CD4-positive, CD25-positive, alpha-beta regulatory T cell (primary cell): ENCODE measurements at regions not wholly inside any gene's neighbourhood (a gene's known extent, or its start where the extent isn't known, plus 50 kb on each side); places are given as distances from the start of the nearest gene placed in this dataset.

Experiments
- ATAC-seq, 2 donors: fragments of 150-1000 bp; cut with Tn5 transposase; one replicate each; pipeline ENCODE4 v1.10.0; 2021; ENCODE audit warnings: low read depth in 2 of 2, moderate number of reproducible peaks in 2 of 2, moderate library complexity in 1 of 2
- DNase-seq, 3 donors: peaks; one replicate each; pipeline versions ENCODE4 v3.0.0 to v3.0.0-alpha.2; 2012 to 2022; ENCODE audit warnings: mixed read lengths in 1 of 3
- H3K27ac ChIP-seq: one replicate; pipeline ENCODE4 v1.7.0; 2013; ENCODE audit warnings: mild to moderate bottlenecking, low read length; ENCODE audit not compliant: insufficient read depth, poor library complexity, severe bottlenecking
- H3K27me3 ChIP-seq: one replicate; pipeline ENCODE4 v1.7.0; 2013; ENCODE audit warnings: low read length; ENCODE audit not compliant: control insufficient read depth, insufficient read depth
- H3K36me3 ChIP-seq: one replicate; pipeline ENCODE4 v1.7.0; 2013; ENCODE audit warnings: mild to moderate bottlenecking, low read length, moderate library complexity; ENCODE audit not compliant: control insufficient read depth, insufficient read depth
- H3K4me1 ChIP-seq: 2 replicates; pipeline ENCODE4 v1.7.0; 2013; ENCODE audit warnings: mild to moderate bottlenecking, low read length; ENCODE audit not compliant: insufficient read depth, control insufficient read depth, poor library complexity, severe bottlenecking
- H3K4me3 ChIP-seq: one replicate; pipeline ENCODE4 v1.7.0; 2013; ENCODE audit warnings: low read depth, mild to moderate bottlenecking, low read length, moderate library complexity
- H3K9me3 ChIP-seq, 2 experiments: 1 replicate in 1 of 2; 2 replicates in 1 of 2; pipeline ENCODE4 v1.7.0; 2013; ENCODE audit warnings: low read length in 2 of 2, mild to moderate bottlenecking in 1 of 2, moderate library complexity in 1 of 2; ENCODE audit not compliant: control insufficient read depth in 2 of 2
- H3K27ac Mint-ChIP-seq, 3 donors: one replicate each; pipeline ENCODE4 v1.8.0; 2020 to 2022; ENCODE audit warnings: mild to moderate bottlenecking in 3 of 3, mixed read lengths in 3 of 3, moderate library complexity in 2 of 3
- H3K27me3 Mint-ChIP-seq: one replicate; pipeline ENCODE4 v1.8.0; 2022; ENCODE audit warnings: mild to moderate bottlenecking, mixed read lengths
- H3K36me3 Mint-ChIP-seq: one replicate; pipeline ENCODE4 v1.8.0; 2020; ENCODE audit warnings: mixed read lengths
- H3K4me1 Mint-ChIP-seq, 4 donors: one replicate each; pipeline ENCODE4 v1.8.0; 2020 to 2022; ENCODE audit warnings: mixed read lengths in 4 of 4, mild to moderate bottlenecking in 1 of 4
- H3K4me3 Mint-ChIP-seq, 4 donors: one replicate each; pipeline ENCODE4 v1.8.0; 2020 to 2022; ENCODE audit warnings: mild to moderate bottlenecking in 4 of 4, mixed read lengths in 4 of 4, moderate library complexity in 3 of 4
- H3K9me3 Mint-ChIP-seq, 7 donors: one replicate each; pipeline ENCODE4 v1.8.0; 2020 to 2022; ENCODE audit warnings: mixed read lengths in 7 of 7, mild to moderate bottlenecking in 3 of 7, moderate library complexity in 2 of 7

GRCh38 chr12:43621262-43621661, 69.3 kb upstream of the ADAMTS20 start:
- Histone ChIP-seq H3K36me3 (no peaks in the 10 kb centered on the region), H3K9me3 (no peaks in the 10 kb centered on the region), H3K27me3 (no peaks in the 10 kb centered on the region), H3K4me3 (no peak overlapping the region), H3K27ac (no peak overlapping the region), H3K4me1 (no peaks in the 10 kb centered on the region)
- Mint-ChIP-seq H3K36me3 (no peaks in the 10 kb centered on the region), H3K9me3 (peaks cover 0 to 13% (median 3%) of the 10 kb centered on the region in 7 donors), H3K4me3 (no peak overlapping the region), H3K27ac (peak overlapping the region in 1 of 3 donors; percentile 29), H3K27me3 (no peaks in the 10 kb centered on the region), H3K4me1 (no peaks in the 10 kb centered on the region)
- ATAC-seq, result no peak
- no peak for DNase-seq

GRCh38 chr12:43602738-43603137, 50.7 kb upstream of the ADAMTS20 start:
- no peak overlapping the region for H3K4me3 ChIP-seq
- peaks cover 0 to 4% (median 0%) of the 10 kb centered on the region in 7 donors for H3K9me3 Mint-ChIP-seq
- no peaks in the 10 kb centered on the region for H3K36me3 Mint-ChIP-seq
- H3K4me1 ChIP-seq, result no peaks in the 10 kb centered on the region
- H3K4me1 Mint-ChIP-seq, result no peaks in the 10 kb centered on the region
- H3K27me3 ChIP-seq, result no peaks in the 10 kb centered on the region
- H3K27me3 Mint-ChIP-seq, result no peaks in the 10 kb centered on the region
- no peak overlapping the region for H3K27ac Mint-ChIP-seq
- DNase-seq (no peak), ATAC-seq (no peak)
- no peak overlapping the region for H3K27ac ChIP-seq
- H3K9me3 ChIP-seq, result no peaks in the 10 kb centered on the region
- H3K36me3 ChIP-seq, result no peaks in the 10 kb centered on the region
- no peak overlapping the region for H3K4me3 Mint-ChIP-seq
